WTC11 (cell line): ENCODE measurements at regions not wholly inside any gene's neighbourhood (a gene's known extent, or its start where the extent isn't known, plus 50 kb on each side); places are given as distances from the start of the nearest gene placed in this dataset.

ENCODE experiments used
- ATAC-seq: fragments of 200-7000 bp; cut with Tn5 transposase; 2 replicates; pipeline ENCODE4 v1.10.0; 2021; ENCODE audit warnings: mild to moderate bottlenecking, moderate library complexity
- CTCF ChIA-PET: fragments of 300-600 bp; sonication (Branson Sonifier 250); formaldehyde crosslinking; loops from one replicate; lab custom pipeline; 2021; ENCODE audit warnings: antibody characterized with exemption; lab: Charles Lee
- POLR2A ChIA-PET: fragments of 350-600 bp; sonication (Branson Sonifier 250); formaldehyde crosslinking; loops from one replicate; lab custom pipeline; 2021; ENCODE audit warnings: antibody characterized with exemption; lab: Charles Lee
- DNase-seq: peaks from one replicate; pipeline ENCODE4 v3.0.0; 2021; ENCODE audit warnings: low spot score
- H3K27ac Mint-ChIP-seq: 2 replicates; pipeline ENCODE4 v1.8.0; 2021; ENCODE audit warnings: mixed read lengths
- H3K27me3 Mint-ChIP-seq: 2 replicates; pipeline ENCODE4 v1.8.0; 2021; ENCODE audit warnings: low read depth, mild to moderate bottlenecking, moderate library complexity, mixed read lengths
- H3K36me3 Mint-ChIP-seq: 2 replicates; pipeline ENCODE4 v1.8.0; 2021; ENCODE audit warnings: mixed read lengths
- H3K4me1 Mint-ChIP-seq: 2 replicates; pipeline ENCODE4 v1.8.0; 2022; ENCODE audit warnings: mixed read lengths
- H3K4me3 Mint-ChIP-seq: 2 replicates; pipeline ENCODE4 v1.8.0; 2021; ENCODE audit warnings: mild to moderate bottlenecking, moderate library complexity, mixed read lengths
- H3K9me3 Mint-ChIP-seq: 2 replicates; pipeline ENCODE4 v1.8.0; 2021; ENCODE audit warnings: mixed read lengths
- ATF1 ChIP-seq: sonication (generic); formaldehyde crosslinking; IDR thresholded peaks from 2 replicates; pipeline ENCODE4 v1.8.1; 2023; ENCODE audit warnings: mild to moderate bottlenecking, moderate library complexity, missing genetic modification reagents
- ATF3 ChIP-seq: sonication (generic); formaldehyde crosslinking; conservative IDR thresholded peaks from 2 replicates; pipeline ENCODE4 v1.8.1; 2022; ENCODE audit warnings: mild to moderate bottlenecking, missing genetic modification reagents
- CTCF ChIP-seq: fragments of 200-600 bp; IDR thresholded peaks from 2 replicates; pipeline ENCODE4 v1.8.0; 2022; ENCODE audit warnings: antibody characterized with exemption
- E2F4 ChIP-seq: sonication (generic); formaldehyde crosslinking; IDR thresholded peaks from 2 replicates; pipeline ENCODE4 v1.8.1; 2022; ENCODE audit warnings: low read depth, mild to moderate bottlenecking, moderate library complexity, missing genetic modification reagents, borderline replicate concordance
- E2F5 ChIP-seq: sonication (generic); formaldehyde crosslinking; IDR thresholded peaks from 2 replicates; pipeline ENCODE4 v1.8.1; 2022; ENCODE audit warnings: mild to moderate bottlenecking, moderate library complexity, missing genetic modification reagents
- GABPB1 ChIP-seq: sonication (generic); formaldehyde crosslinking; IDR thresholded peaks from 2 replicates; pipeline ENCODE4 v1.8.1; 2023; ENCODE audit warnings: mild to moderate bottlenecking, missing genetic modification reagents
- NFYB ChIP-seq: sonication (generic); formaldehyde crosslinking; conservative IDR thresholded peaks from 2 replicates; pipeline ENCODE4 v1.8.0; 2022; ENCODE audit warnings: low read depth, missing genetic modification reagents
- NR3C1 ChIP-seq: sonication (generic); formaldehyde crosslinking; conservative IDR thresholded peaks from 2 replicates; pipeline ENCODE4 v1.8.1; 2023; ENCODE audit warnings: low read depth, mild to moderate bottlenecking, missing genetic modification reagents
- OVOL2 ChIP-seq: fragments of 250-450 bp; sonication (Bioruptor Pico); IDR thresholded peaks from 2 replicates; pipeline ENCODE4 v1.9.0; 2021; ENCODE audit warnings: mild to moderate bottlenecking, borderline replicate concordance
- PRDM15 ChIP-seq: sonication (generic); formaldehyde crosslinking; IDR thresholded peaks from 2 replicates; pipeline ENCODE4 v1.8.0; 2022; ENCODE audit warnings: missing genetic modification reagents
- USF2 ChIP-seq: sonication (generic); formaldehyde crosslinking; IDR thresholded peaks from 2 replicates; pipeline ENCODE4 v1.8.1; 2023; ENCODE audit warnings: mild to moderate bottlenecking, missing genetic modification reagents, moderate library complexity
- ZBTB43 ChIP-seq: sonication (generic); formaldehyde crosslinking; IDR thresholded peaks from 2 replicates; pipeline ENCODE4 v1.8.1; 2023; ENCODE audit warnings: mild to moderate bottlenecking, missing genetic modification reagents
- ZMAT4 ChIP-seq: fragments of 250-450 bp; sonication (Bioruptor Pico); IDR thresholded peaks from 2 replicates; pipeline ENCODE4 v1.9.0; 2021; ENCODE audit warnings: mild to moderate bottlenecking
- ZNF219 ChIP-seq: sonication (generic); formaldehyde crosslinking; IDR thresholded peaks from 2 replicates; pipeline ENCODE4 v1.8.0; 2023; ENCODE audit warnings: missing genetic modification reagents, mild to moderate bottlenecking, borderline replicate concordance
- ZNF317 ChIP-seq: sonication (generic); formaldehyde crosslinking; IDR thresholded peaks from 2 replicates; pipeline ENCODE4 v1.8.1; 2023; ENCODE audit warnings: low read depth, mild to moderate bottlenecking, moderate library complexity, missing genetic modification reagents, borderline replicate concordance
- ZNF671 ChIP-seq: fragments of 250-450 bp; sonication (Bioruptor Pico); IDR thresholded peaks from 2 replicates; pipeline ENCODE4 v1.8.0; 2021; ENCODE audit warnings: mild to moderate bottlenecking

GRCh38 chr7:24201226-24201625 is 82.8 kb upstream of the NPY start (continued):
- TF ChIP-seq E2F5 (no peak), ATF1 (no peak), ATF3 (CRISPR knock-in tag) (no peak), ZNF317 (CRISPR knock-in tag) (no peak), NR3C1 (CRISPR knock-in tag) (no peak), OVOL2 (no peak), NFYB (CRISPR knock-in tag) (no peak), ZNF671 (CRISPR knock-in tag) (no peak), PRDM15 (no peak)
- TF ChIP-seq, all 79 proteins: peak for 0

- DNase-seq (no peak), ATAC-seq (no peak)
- Mint-ChIP-seq H3K27ac (no peak overlapping the region), H3K27me3 (no peaks in the 10 kb centered on the region), H3K9me3 (no peaks in the 10 kb centered on the region), H3K4me1 (no peaks in the 10 kb centered on the region), H3K36me3 (no peaks in the 10 kb centered on the region), H3K4me3 (no peak overlapping the region)
- TF ChIP-seq ZMAT4 (CRISPR knock-in tag) (no peak), ZBTB43 (CRISPR knock-in tag) (no peak), E2F4 (CRISPR knock-in tag) (no peak), ZNF219 (no peak), GABPB1 (CRISPR knock-in tag) (no peak), CTCF (no peak), USF2 (CRISPR knock-in tag) (no peak)
- ChIA-PET POLR2A (no interaction called here), CTCF (no interaction called here)
These were observed 71.9 kb upstream of the NPY start for GRCh38 chr7:24212073-24212472.
